ENCODE measurements at regions not wholly inside any gene's neighbourhood (a gene's known extent, or its start where the extent isn't known, plus 50 kb on each side); places are given as distances from the start of the nearest gene placed in this dataset.

GRCh38 chr2:103012590-103012989 is 250.8 kb downstream of the TMEM182 start:
- no peaks in the 10 kb centered on the region for H3F3A ChIP-seq (ENCODE audit: control insufficient read depth, insufficient read depth)
- H3K9me2 ChIP-seq (replicated peaks; ENCODE audit: control insufficient read depth, low read length): no peaks in the 10 kb centered on the region
- H3K4me1 ChIP-seq (ENCODE audit: control insufficient read depth, low read length): no peaks in the 10 kb centered on the region
- no peak overlapping the region for H3K4me3 ChIP-seq (ENCODE audit: low read length)
- TF ChIP-seq EZH2phosphoT487 (IDR thresholded peaks at IDR 0.05; ENCODE audit: borderline replicate concordance, low read length) (no peak), CTCF (IDR thresholded peaks at IDR 0.05; ENCODE audit: low read depth, low read length, poor library complexity, severe bottlenecking) (no peak)
- H3K27me3 ChIP-seq (ENCODE audit: control insufficient read depth, low read length): no peaks in the 10 kb centered on the region; the same call in 1 of the 2 replicates
- H3K4me2 ChIP-seq (ENCODE audit: low read length): no peak overlapping the region
- no peaks in the 10 kb centered on the region for H3K9me3 ChIP-seq (ENCODE audit: control insufficient read depth, insufficient read depth, low read length)
- no peaks in the 10 kb centered on the region for H4K20me1 ChIP-seq (ENCODE audit: control insufficient read depth, insufficient read depth, low read depth, low read length)
- no peaks in the 10 kb centered on the region for H3K36me3 ChIP-seq (ENCODE audit: control insufficient read depth, low read length)
- no peak overlapping the region for H3K27ac ChIP-seq (ENCODE audit: low read depth, low read length)
- no peaks in the 10 kb centered on the region for H3K79me2 ChIP-seq (ENCODE audit: control insufficient read depth, low read length)

- H3K27ac ChIP-seq (ENCODE audit: low read depth, low read length): no peak overlapping the region
- H3K9me2 ChIP-seq (replicated peaks; ENCODE audit: control insufficient read depth, low read length): no peaks in the 10 kb centered on the region
- no peaks in the 10 kb centered on the region for H3K9me3 ChIP-seq (ENCODE audit: control insufficient read depth, insufficient read depth, low read length)
- H3K4me3 ChIP-seq (ENCODE audit: low read length): no peak overlapping the region
- H3K36me3 ChIP-seq (ENCODE audit: control insufficient read depth, low read length): no peaks in the 10 kb centered on the region
- H3K4me2 ChIP-seq (ENCODE audit: low read length): no peak overlapping the region
- H3F3A ChIP-seq (ENCODE audit: control insufficient read depth, insufficient read depth): no peaks in the 10 kb centered on the region
- H3K27me3 ChIP-seq (ENCODE audit: control insufficient read depth, low read length): no peaks in the 10 kb centered on the region
- H3K79me2 ChIP-seq (ENCODE audit: control insufficient read depth, low read length): no peaks in the 10 kb centered on the region
- H4K20me1 ChIP-seq (ENCODE audit: control insufficient read depth, insufficient read depth, low read depth, low read length): no peaks in the 10 kb centered on the region
- no peaks in the 10 kb centered on the region for H3K4me1 ChIP-seq (ENCODE audit: control insufficient read depth, low read length)
- TF ChIP-seq EZH2phosphoT487 (IDR thresholded peaks at IDR 0.05; ENCODE audit: borderline replicate concordance, low read length) (no peak), CTCF (IDR thresholded peaks at IDR 0.05; ENCODE audit: low read depth, low read length, poor library complexity, severe bottlenecking) (no peak)
Observed at GRCh38 chr2:103025056-103025455, 263.2 kb downstream of the TMEM182 start.

GRCh38 chr2:103028181-103028580 is 266.4 kb downstream of the TMEM182 start:
- Histone ChIP-seq H3K36me3 (ENCODE audit: control insufficient read depth, low read length) (no peaks in the 10 kb centered on the region), H3K4me2 (ENCODE audit: low read length) (no peak overlapping the region), H3K9me3 (ENCODE audit: control insufficient read depth, insufficient read depth, low read length) (no peaks in the 10 kb centered on the region), H3F3A (ENCODE audit: control insufficient read depth, insufficient read depth) (no peaks in the 10 kb centered on the region), H3K4me1 (ENCODE audit: control insufficient read depth, low read length) (no peaks in the 10 kb centered on the region), H4K20me1 (ENCODE audit: control insufficient read depth, insufficient read depth, low read depth, low read length) (no peaks in the 10 kb centered on the region), H3K27me3 (ENCODE audit: control insufficient read depth, low read length) (no peaks in the 10 kb centered on the region), H3K79me2 (ENCODE audit: control insufficient read depth, low read length) (no peaks in the 10 kb centered on the region), H3K27ac (ENCODE audit: low read depth, low read length) (no peak overlapping the region), H3K9me2 (replicated peaks; ENCODE audit: control insufficient read depth, low read length) (no peaks in the 10 kb centered on the region), H3K4me3 (ENCODE audit: low read length) (no peak overlapping the region)
- no peak for TF ChIP-seq CTCF (IDR thresholded peaks at IDR 0.05; ENCODE audit: low read depth, low read length, poor library complexity, severe bottlenecking)

Data from DOHH2 (cell line).